ENCODE measurements at regions not wholly inside any gene's neighbourhood (a gene's known extent, or its start where the extent isn't known, plus 50 kb on each side); places are given as distances from the start of the nearest gene placed in this dataset.
"Not testable (repeated sequence)": the region's sequence is repeated elsewhere in the genome, so short reads cannot be mapped to it uniquely, and the experiment has no call there.

- ATAC-seq: no peak
- DNase-seq (ENCODE audit: low spot score): no peak
These were observed 233.1 kb upstream of the RASA1 start for GRCh38 chr5:87034557-87034956.

GRCh38 chr5:87042554-87042953 is 225.1 kb upstream of the RASA1 start:
- DNase-seq (ENCODE audit: low spot score) (no peak), ATAC-seq (no peak)

- DNase-seq (ENCODE audit: low spot score): no peak
- no peak for ATAC-seq
These were observed 219.5 kb upstream of the RASA1 start for GRCh38 chr5:87048156-87048555.

- not testable (repeated sequence) for ATAC-seq; DNase-seq (ENCODE audit: low spot score)
These were observed 218.7 kb upstream of the RASA1 start for GRCh38 chr5:87049012-87049411.

- no peak for ATAC-seq
- no peak for DNase-seq (ENCODE audit: low spot score)
These were observed 216.1 kb upstream of the RASA1 start for GRCh38 chr5:87051502-87052113.

GRCh38 chr5:87053146-87053545 is 214.5 kb upstream of the RASA1 start:
- DNase-seq (ENCODE audit: low spot score): no peak
- ATAC-seq: no peak

GRCh38 chr5:87054821-87055220 is 212.9 kb upstream of the RASA1 start:
- DNase-seq (ENCODE audit: low spot score) (no peak), ATAC-seq (no peak)

- no peak for ATAC-seq
- DNase-seq (ENCODE audit: low spot score): no peak
These were observed 206.6 kb upstream of the RASA1 start for GRCh38 chr5:87061046-87061445.

- no peak for ATAC-seq
- no peak for DNase-seq (ENCODE audit: low spot score)
These were observed 198.4 kb upstream of the RASA1 start for GRCh38 chr5:87069311-87069710.

- ATAC-seq (peak; percentile 23), DNase-seq (ENCODE audit: low spot score) (no peak)
These were observed 197.6 kb upstream of the RASA1 start for GRCh38 chr5:87069974-87070608.

GRCh38 chr5:87074072-87074471 is 193.6 kb upstream of the RASA1 start:
- ATAC-seq (no peak), DNase-seq (ENCODE audit: low spot score) (no peak)

GRCh38 chr5:87074934-87075541 is 192.6 kb upstream of the RASA1 start:
- DNase-seq (ENCODE audit: low spot score) (no peak), ATAC-seq (no peak)

GRCh38 chr5:87076411-87076810 is 191.3 kb upstream of the RASA1 start:
- no peak for DNase-seq (ENCODE audit: low spot score)
- no peak for ATAC-seq

- no peak for ATAC-seq
These were observed 190.8 kb upstream of the RASA1 start for GRCh38 chr5:87076931-87077330.

GRCh38 chr5:87079219-87079618 is 188.5 kb upstream of the RASA1 start:
- DNase-seq (ENCODE audit: low spot score): no peak

More at GRCh38 chr5:87076931-87077330, 190.8 kb upstream of the RASA1 start:
- no peak for DNase-seq (ENCODE audit: low spot score)

GRCh38 chr5:87081016-87081415 is 186.7 kb upstream of the RASA1 start:
- no peak for ATAC-seq

More at GRCh38 chr5:87079219-87079618, 188.5 kb upstream of the RASA1 start:
- peak; percentile 29 for ATAC-seq

GRCh38 chr5:87081511-87082372 is 185.9 kb upstream of the RASA1 start:
- DNase-seq (ENCODE audit: low spot score) (no peak), ATAC-seq (no peak)

More at GRCh38 chr5:87081016-87081415, 186.7 kb upstream of the RASA1 start:
- DNase-seq (ENCODE audit: low spot score): no peak

GRCh38 chr5:87094347-87094746 is 173.3 kb upstream of the RASA1 start:
- ATAC-seq: no peak

GRCh38 chr5:87094833-87095232 is 172.8 kb upstream of the RASA1 start:
- no peak for ATAC-seq
- DNase-seq (ENCODE audit: low spot score): no peak

More at GRCh38 chr5:87094347-87094746, 173.3 kb upstream of the RASA1 start:
- no peak for DNase-seq (ENCODE audit: low spot score)

- ATAC-seq: no peak
- DNase-seq (ENCODE audit: low spot score): no peak
These were observed 171.9 kb upstream of the RASA1 start for GRCh38 chr5:87095787-87096186.

GRCh38 chr5:87097664-87098063 is 170.0 kb upstream of the RASA1 start:
- no peak for ATAC-seq
- no peak for DNase-seq (ENCODE audit: low spot score)
